H9 (cell line): ENCODE measurements at regions not wholly inside any gene's neighbourhood (a gene's known extent, or its start where the extent isn't known, plus 50 kb on each side); places are given as distances from the start of the nearest gene placed in this dataset.

Source experiments
- DNase-seq: peaks from one replicate; pipeline ENCODE4 v3.0.0-alpha.2; 2017
- H2AFZ ChIP-seq: one replicate; pipeline ENCODE4 v1.6.1; 2013; ENCODE audit warnings: mild to moderate bottlenecking, low read length, control low read depth, moderate library complexity
- H2AK5ac ChIP-seq: 2 replicates; pipeline ENCODE4 v1.6.1; 2013; ENCODE audit warnings: low read length, control low read depth, mixed read lengths; ENCODE audit not compliant: insufficient read length
- H2BK120ac ChIP-seq: one replicate; pipeline ENCODE4 v1.6.1; 2013; ENCODE audit warnings: low read depth, mild to moderate bottlenecking, low read length, control low read depth, inconsistent platforms; ENCODE audit not compliant: poor library complexity, severe bottlenecking
- H2BK12ac ChIP-seq: 2 replicates; pipeline ENCODE4 v1.6.1; 2013; ENCODE audit warnings: low read length, control low read depth, mixed read lengths, low read depth; ENCODE audit not compliant: insufficient read length
- H2BK15ac ChIP-seq: 2 replicates; pipeline ENCODE4 v1.6.1; 2013; ENCODE audit warnings: low read depth, low read length, control low read depth
- H2BK20ac ChIP-seq: one replicate; pipeline ENCODE4 v1.6.1; 2013; ENCODE audit warnings: low read depth, mild to moderate bottlenecking, low read length, control low read depth, inconsistent platforms; ENCODE audit not compliant: poor library complexity, severe bottlenecking
- H2BK5ac ChIP-seq: 2 replicates; pipeline ENCODE4 v1.6.1; 2013; ENCODE audit warnings: low read length, control low read depth, mixed read lengths; ENCODE audit not compliant: insufficient read length
- H3K14ac ChIP-seq: 2 replicates; pipeline ENCODE4 v1.6.1; 2013; ENCODE audit warnings: low read length, control low read depth; ENCODE audit not compliant: insufficient read depth
- H3K18ac ChIP-seq: 2 replicates; pipeline ENCODE4 v1.6.1; 2013; ENCODE audit warnings: low read depth, mild to moderate bottlenecking, mixed read lengths, low read length, control low read depth; ENCODE audit not compliant: insufficient read length
- H3K23ac ChIP-seq: 2 replicates; pipeline ENCODE4 v1.6.1; 2013; ENCODE audit warnings: low read length, control low read depth, mixed read lengths, low read depth; ENCODE audit not compliant: insufficient read length
- H3K23me2 ChIP-seq: 2 replicates; pipeline ENCODE4 v1.6.1; 2013; ENCODE audit warnings: low read depth, mild to moderate bottlenecking, mixed read lengths, low read length, control low read depth; ENCODE audit not compliant: insufficient read length, poor library complexity, severe bottlenecking
- H3K27ac ChIP-seq: 2 replicates; pipeline ENCODE4 v1.5.1; 2013; ENCODE audit warnings: low read length, control low read depth, mixed read lengths, low read depth; ENCODE audit not compliant: insufficient read length
- H3K27me3 ChIP-seq: 2 replicates; pipeline ENCODE4 v1.6.1; 2013; ENCODE audit warnings: low read length, control low read depth, inconsistent platforms; ENCODE audit not compliant: insufficient read depth
- H3K4ac ChIP-seq: 2 replicates; pipeline ENCODE4 v1.6.1; 2013; ENCODE audit warnings: low read depth, mild to moderate bottlenecking, control low read depth, inconsistent platforms, low read length, moderate library complexity
- H3K4me1 ChIP-seq: 2 replicates; pipeline ENCODE4 v1.6.1; 2013; ENCODE audit warnings: low read length, control low read depth, inconsistent platforms; ENCODE audit not compliant: insufficient read depth
- H3K4me2 ChIP-seq: 2 replicates; pipeline ENCODE4 v1.6.1; 2013; ENCODE audit warnings: low read length, control low read depth, mixed read lengths; ENCODE audit not compliant: insufficient read length, insufficient read depth
- H3K56ac ChIP-seq: 2 replicates; pipeline ENCODE4 v1.6.1; 2013; ENCODE audit warnings: low read depth, mild to moderate bottlenecking, mixed read lengths, low read length, control low read depth; ENCODE audit not compliant: insufficient read length
- H3K79me1 ChIP-seq: 2 replicates; pipeline ENCODE4 v1.6.1; 2013; ENCODE audit warnings: low read depth, mild to moderate bottlenecking, moderate library complexity, low read length, control low read depth, inconsistent platforms; ENCODE audit not compliant: insufficient read depth, poor library complexity, severe bottlenecking
- H3K79me2 ChIP-seq: 2 replicates; pipeline ENCODE4 v1.6.1; 2013; ENCODE audit warnings: low read length, control low read depth, inconsistent platforms; ENCODE audit not compliant: insufficient read depth
- H3K9ac ChIP-seq: 2 replicates; pipeline ENCODE4 v1.6.1; 2013; ENCODE audit warnings: low read length, control low read depth, mixed read lengths; ENCODE audit not compliant: insufficient read length; ENCODE audit errors: extremely low read depth
- H3K9me3 ChIP-seq: one replicate; pipeline ENCODE4 v1.6.1; 2013; ENCODE audit warnings: low read depth, low read length, inconsistent platforms; ENCODE audit not compliant: control insufficient read depth
- H3T11ph ChIP-seq: one replicate; pipeline ENCODE4 v1.6.1; 2013; ENCODE audit warnings: mild to moderate bottlenecking, low read length, control low read depth, inconsistent platforms
- H4K20me1 ChIP-seq: one replicate; pipeline ENCODE4 v1.6.1; 2013; ENCODE audit not compliant: control insufficient read depth, insufficient read length, insufficient read depth
- H4K5ac ChIP-seq: 2 replicates; pipeline ENCODE4 v1.6.1; 2013; ENCODE audit warnings: low read depth, mild to moderate bottlenecking, mixed read lengths, low read length, control low read depth; ENCODE audit not compliant: insufficient read length
- H4K8ac ChIP-seq: replicated peaks from 2 replicates; pipeline ENCODE4 v1.6.1; 2013; ENCODE audit warnings: low read length, control low read depth, mixed read lengths, low read depth; ENCODE audit not compliant: insufficient read length
- H4K91ac ChIP-seq: 2 replicates; pipeline ENCODE4 v1.6.1; 2013; ENCODE audit warnings: low read depth, mild to moderate bottlenecking, moderate library complexity, mixed read lengths, low read length, control low read depth; ENCODE audit not compliant: insufficient read length
- H3K27ac Mint-ChIP-seq, 3 experiments: 2 replicates in 2 of 3; 3 replicates in 1 of 3; pipeline ENCODE4 v1.8.0; 2020 to 2021; ENCODE audit warnings: mixed read lengths in 3 of 3, mild to moderate bottlenecking in 1 of 3, moderate library complexity in 1 of 3
- H3K27me3 Mint-ChIP-seq: 2 replicates; pipeline ENCODE4 v1.8.0; 2021; ENCODE audit warnings: low read depth, mild to moderate bottlenecking, moderate library complexity, mixed read lengths
- H3K36me3 Mint-ChIP-seq, 3 experiments: 2 replicates in 2 of 3; 3 replicates in 1 of 3; pipeline ENCODE4 v1.8.0; 2020 to 2021; ENCODE audit warnings: low read depth in 3 of 3, mixed read lengths in 3 of 3; ENCODE audit not compliant: insufficient read depth in 1 of 3
- H3K4me1 Mint-ChIP-seq, 2 experiments: 2 replicates each; pipeline ENCODE4 v1.8.0; 2020; ENCODE audit warnings: mixed read lengths in 2 of 2
- H3K4me3 Mint-ChIP-seq, 2 experiments: 2 replicates in 1 of 2; 3 replicates in 1 of 2; pipeline ENCODE4 v1.8.0; 2020 to 2021; ENCODE audit warnings: mild to moderate bottlenecking in 2 of 2, mixed read lengths in 2 of 2, moderate library complexity in 1 of 2
- H3K9me3 Mint-ChIP-seq, 2 experiments: 2 replicates in 1 of 2; 3 replicates in 1 of 2; pipeline ENCODE4 v1.8.0; 2020; ENCODE audit warnings: mild to moderate bottlenecking in 2 of 2, mixed read lengths in 2 of 2, moderate library complexity in 1 of 2
- CTCF ChIP-seq: fragments of 200-600 bp; sonication (generic); conservative IDR thresholded peaks from 3 replicates; pipeline ENCODE4 v1.8.0; 2021; ENCODE audit warnings: antibody characterized with exemption, mild to moderate bottlenecking
- WGBS: extraction: QIAGEN DNeasy Blood & Tissue Kit; methylation state at CpG from one replicate; pipeline ENCODE4 v1.1.7; 2013; ENCODE audit warnings: missing lambda C conversion rate, low lambda C conversion rate, mixed read lengths; ENCODE audit not compliant: insufficient read length; ENCODE audit errors: extremely low coverage; 5-methylcytosine and 5-hydroxymethylcytosine counted together

DNA sequence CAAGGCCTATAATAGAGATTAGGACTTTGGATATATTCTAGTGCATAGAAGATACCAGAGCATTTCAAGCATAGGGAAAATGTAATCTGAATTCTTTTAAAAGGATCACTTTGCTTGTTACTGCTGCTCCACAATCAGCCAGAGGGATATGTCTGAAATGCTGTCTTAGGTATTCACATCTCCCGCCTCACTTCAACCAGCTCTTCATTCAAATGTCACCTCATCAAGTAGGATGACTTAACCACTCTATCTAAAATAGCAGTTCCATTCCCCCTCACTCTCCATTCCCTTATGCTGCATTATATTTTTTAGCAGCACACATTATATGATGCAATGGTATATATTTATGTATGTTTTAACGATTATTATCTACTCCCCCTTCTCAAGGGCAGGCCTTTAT lies 500.3 kb upstream of the GRIA1 start:
- no peak overlapping the region for H2AFZ ChIP-seq
- no peak for TF ChIP-seq CTCF
- no peak overlapping the region for H3K14ac ChIP-seq
- Mint-ChIP-seq H3K9me3 (no peaks in the 10 kb centered on the region), H3K27ac (no peak overlapping the region), H3K27me3 (no peaks in the 10 kb centered on the region; the same call in 1 of the 2 replicates), H3K4me1 (peaks cover 15% of the 10 kb centered on the region in 2 experiments), H3K36me3 (no peaks in the 10 kb centered on the region), H3K4me3 (no peak overlapping the region)
- no peaks in the 10 kb centered on the region for H3K9me3 ChIP-seq
- no CpG with 5 or more reads among the region's 2 CpGs for WGBS
- H2BK5ac ChIP-seq = no peak overlapping the region
- no peak overlapping the region for H3K23ac ChIP-seq
- H2BK12ac ChIP-seq = no peak overlapping the region
- H3K4ac ChIP-seq = no peak overlapping the region
- no peaks in the 10 kb centered on the region for H3K27me3 ChIP-seq
- no peaks in the 10 kb centered on the region for H4K20me1 ChIP-seq
- no peak overlapping the region for H3K56ac ChIP-seq
- no peak overlapping the region for H3T11ph ChIP-seq
- H3K79me2 ChIP-seq = no peaks in the 10 kb centered on the region
- DNase-seq = no peak
- no peaks in the 10 kb centered on the region for H3K79me1 ChIP-seq
- H2AK5ac ChIP-seq = no peak overlapping the region
- H2BK15ac ChIP-seq = no peak overlapping the region
- H3K4me2 ChIP-seq = no peak overlapping the region
- H4K91ac ChIP-seq = no peak overlapping the region
- H4K8ac ChIP-seq = no peak overlapping the region
- H3K23me2 ChIP-seq = no peaks in the 10 kb centered on the region
- no peak overlapping the region for H2BK120ac ChIP-seq
- H3K27ac ChIP-seq = no peak overlapping the region
- no peak overlapping the region for H3K9ac ChIP-seq
- no peak overlapping the region for H2BK20ac ChIP-seq
- no peak overlapping the region for H4K5ac ChIP-seq
- no peak overlapping the region for H3K18ac ChIP-seq
- no peaks in the 10 kb centered on the region for H3K4me1 ChIP-seq
